GM18507 (cell line): ENCODE measurements at regions not wholly inside any gene's neighbourhood (a gene's known extent, or its start where the extent isn't known, plus 50 kb on each side); places are given as distances from the start of the nearest gene placed in this dataset.

Source experiments
- DNase-seq: peaks from one replicate; pipeline ENCODE4 v3.0.0; 2011; ENCODE audit warnings: low read depth; ENCODE audit not compliant: insufficient read length; ENCODE audit errors: extremely low spot score
- FAIRE-seq: peaks from 2 replicates; lab custom pipeline; 2011; peaks lifted over from hg19 to GRCh38; lab: Jason Lieb, UNC

- DNase-seq (no peak), FAIRE-seq (no peak)
Observed at GRCh38 chr5:33303579-33304095, 137.1 kb upstream of the TARS1 start.

DNA sequence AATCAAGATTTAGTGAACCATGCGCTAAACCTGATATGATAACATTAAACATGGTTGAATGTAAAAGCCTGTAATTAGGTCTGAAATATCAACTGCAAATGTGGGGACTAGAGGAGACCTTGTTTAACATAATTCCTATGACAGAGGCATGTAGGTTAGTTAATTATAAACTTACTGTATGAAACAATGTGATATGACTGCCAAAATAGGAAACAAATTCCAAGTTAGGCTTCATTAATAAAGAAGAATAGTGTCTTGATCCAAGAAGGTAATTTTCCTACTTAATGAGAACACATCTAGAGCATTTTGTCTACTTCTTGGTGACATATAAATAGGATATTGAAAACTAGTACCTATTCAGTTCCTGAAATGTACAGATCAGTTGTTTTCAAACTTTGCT lies 136.2 kb upstream of the TARS1 start:
- FAIRE-seq: no peak
- DNase-seq: no peak

GRCh38 chr5:33305572-33305971 lies 135.2 kb upstream of the TARS1 start:
- DNase-seq (no peak), FAIRE-seq (no peak)

- no peak for DNase-seq
Observed at GRCh38 chr5:33306758-33307157, 134.0 kb upstream of the TARS1 start.

DNA sequence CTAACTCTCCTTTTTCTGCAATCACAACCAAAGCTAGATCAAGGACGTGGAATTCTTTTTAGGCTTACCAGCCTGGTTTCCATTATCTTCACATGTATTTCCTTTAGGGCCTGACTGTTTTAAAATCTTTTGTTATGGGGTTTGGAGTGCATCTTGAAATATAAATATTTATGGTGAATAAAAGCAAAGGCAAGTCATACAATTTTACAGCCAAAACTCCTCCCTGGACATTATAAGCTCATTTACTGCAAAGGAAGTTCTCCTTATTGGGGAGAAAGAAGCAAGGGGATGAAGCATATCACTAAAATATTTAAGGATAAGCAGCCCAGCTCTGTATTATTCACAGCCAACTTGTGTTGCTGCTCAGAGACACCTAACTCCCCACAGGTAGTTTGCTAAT lies 132.2 kb upstream of the TARS1 start:
- FAIRE-seq (no peak), DNase-seq (no peak)

More at GRCh38 chr5:33306758-33307157, 134.0 kb upstream of the TARS1 start:
- no peak for FAIRE-seq

GRCh38 chr5:33309068-33309467 lies 131.7 kb upstream of the TARS1 start:
- FAIRE-seq: no peak
- no peak for DNase-seq

- no peak for DNase-seq
- no peak for FAIRE-seq
Observed at GRCh38 chr5:33309536-33310345, 131.0 kb upstream of the TARS1 start.

- FAIRE-seq (no peak), DNase-seq (no peak)
Observed at GRCh38 chr5:33310451-33310850, 130.3 kb upstream of the TARS1 start.

DNA sequence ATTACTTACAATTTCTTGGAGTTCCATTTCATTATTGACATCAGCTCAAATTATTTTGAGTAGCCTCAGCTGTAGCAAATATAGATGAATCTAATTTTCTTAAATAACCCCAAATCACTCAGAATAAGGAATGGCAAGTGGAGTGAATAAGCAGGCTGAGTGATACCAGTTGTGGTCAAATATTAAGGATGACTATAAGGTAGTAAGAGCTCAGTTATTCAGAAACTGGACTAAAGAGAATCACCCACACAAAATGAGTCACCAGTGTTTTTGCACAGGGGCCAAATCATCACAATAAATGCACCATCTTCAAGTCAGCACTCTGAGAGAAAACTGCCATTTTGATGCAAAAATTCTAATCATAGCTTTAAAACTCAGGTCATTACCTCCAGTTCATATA lies 128.9 kb upstream of the TARS1 start:
- DNase-seq: no peak
- FAIRE-seq: no peak

DNA sequence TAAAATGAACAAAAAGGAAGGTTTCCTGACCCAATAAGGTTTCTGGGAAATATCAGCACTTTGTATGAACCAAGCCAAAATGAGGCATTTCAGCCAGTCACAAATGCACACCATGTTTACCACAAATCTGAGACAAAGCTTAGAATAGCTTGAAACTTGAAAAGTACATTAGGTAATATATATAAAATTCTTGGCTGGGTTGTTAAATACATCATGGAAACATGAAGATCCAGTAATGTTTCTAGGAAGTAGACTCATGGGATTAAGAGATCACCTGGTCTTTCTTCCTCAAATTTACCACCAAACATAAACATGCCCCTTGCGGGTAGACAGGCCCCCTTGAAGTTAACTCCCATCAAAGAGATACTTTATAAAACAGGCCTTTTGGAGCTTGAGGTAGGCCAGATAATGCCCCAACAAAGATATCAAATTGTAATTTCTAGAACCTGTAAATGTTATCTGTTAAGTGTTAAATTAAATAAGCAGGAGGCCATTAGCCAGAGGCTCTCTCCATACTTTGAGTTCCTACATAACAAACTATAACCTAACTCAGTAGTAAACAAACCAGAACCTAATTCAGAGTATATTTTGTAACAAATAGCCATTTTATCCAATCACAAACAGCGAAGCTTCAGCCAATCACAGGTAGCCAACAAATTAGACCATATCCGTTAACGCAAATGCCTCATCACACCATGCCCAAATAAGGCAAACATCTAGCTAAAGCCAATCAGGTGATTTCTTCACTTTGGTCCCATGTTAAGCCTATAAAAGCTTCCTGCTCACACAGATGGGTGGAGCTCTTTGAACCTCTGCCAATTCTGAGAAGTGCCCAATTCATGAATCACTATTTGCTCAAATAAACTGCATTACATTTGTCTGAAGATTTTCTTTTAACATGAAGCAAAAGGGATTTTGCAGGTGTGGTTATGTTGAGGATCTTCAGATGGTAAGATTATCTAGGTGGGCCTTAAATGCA lies 127.9 kb upstream of the TARS1 start:
- no peak for FAIRE-seq
- DNase-seq: no peak

GRCh38 chr5:33315189-33315588 lies 125.6 kb upstream of the TARS1 start:
- FAIRE-seq: no peak

GRCh38 chr5:33316773-33317172 lies 124.0 kb upstream of the TARS1 start:
- DNase-seq: no peak
- FAIRE-seq: no peak

More at GRCh38 chr5:33315189-33315588, 125.6 kb upstream of the TARS1 start:
- no peak for DNase-seq

DNA sequence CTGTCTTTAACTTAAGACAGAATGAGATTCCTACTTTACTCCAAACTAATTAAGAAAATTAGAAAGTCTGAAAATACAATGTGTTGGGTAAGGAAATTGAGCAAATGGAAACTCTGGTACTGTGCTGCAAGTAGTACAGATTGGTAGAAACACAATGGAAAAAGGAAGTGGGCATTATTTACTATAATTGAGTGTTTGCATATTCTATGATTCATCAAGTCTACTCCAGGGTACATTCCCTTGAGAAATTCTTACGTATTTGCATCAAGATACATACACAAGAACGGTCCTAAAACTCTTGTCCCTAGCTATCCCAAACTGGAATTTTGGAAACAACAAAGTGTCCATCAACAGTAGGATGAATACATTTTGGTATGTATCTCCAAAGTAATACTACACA lies 123.5 kb upstream of the TARS1 start:
- FAIRE-seq (no peak), DNase-seq (no peak)

GRCh38 chr5:33319151-33319550 lies 121.6 kb upstream of the TARS1 start:
- no peak for DNase-seq
- no peak for FAIRE-seq

DNA sequence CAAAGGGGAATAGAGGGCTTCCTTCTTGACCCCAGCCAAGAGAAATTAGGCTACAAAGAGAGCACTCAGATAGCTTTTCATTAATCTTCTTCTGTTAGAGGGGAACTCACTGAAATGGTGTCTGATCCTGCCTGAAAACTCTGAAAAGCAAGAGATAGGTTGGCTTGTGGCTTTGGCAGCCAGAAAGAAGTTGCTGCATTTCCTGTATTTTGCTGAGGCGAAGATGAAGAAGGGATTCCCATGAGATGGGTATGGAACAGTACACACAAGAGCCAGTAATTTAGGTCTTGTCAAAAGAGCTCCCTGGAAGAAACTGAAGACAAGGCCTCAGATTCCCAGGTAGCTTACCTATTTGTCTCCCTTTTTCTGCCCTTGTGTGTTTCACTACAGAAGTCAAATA lies 120.9 kb upstream of the TARS1 start:
- DNase-seq: no peak
- FAIRE-seq: no peak

DNA sequence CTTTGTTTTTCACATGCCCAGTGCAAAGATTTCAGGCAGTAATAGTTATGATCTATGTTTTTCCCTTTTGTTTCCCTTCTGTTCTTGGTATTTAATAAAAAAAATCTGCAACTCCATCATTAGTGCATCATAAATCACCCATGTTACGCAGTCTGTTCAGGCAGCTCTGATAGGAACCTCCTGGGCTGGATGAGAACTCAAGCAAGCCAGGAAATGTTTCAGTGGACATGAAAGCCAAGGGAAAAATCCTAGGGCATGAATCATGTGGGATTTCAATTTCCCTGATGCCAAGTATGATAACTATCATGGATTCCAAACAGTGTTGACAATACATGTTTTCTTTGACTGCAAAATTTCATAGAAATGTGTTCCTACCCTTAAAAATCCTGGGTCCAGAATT lies 119.7 kb upstream of the TARS1 start:
- no peak for FAIRE-seq
- DNase-seq: no peak

- FAIRE-seq: no peak
Observed at GRCh38 chr5:33322632-33323031, 118.1 kb upstream of the TARS1 start.

GRCh38 chr5:33324667-33325307 lies 116.0 kb upstream of the TARS1 start:
- DNase-seq: no peak
- no peak for FAIRE-seq

More at GRCh38 chr5:33322632-33323031, 118.1 kb upstream of the TARS1 start:
- no peak for DNase-seq

GRCh38 chr5:33328818-33329217 lies 111.9 kb upstream of the TARS1 start:
- FAIRE-seq: no peak
- no peak for DNase-seq

GRCh38 chr5:33329891-33330290 lies 110.9 kb upstream of the TARS1 start:
- no peak for DNase-seq
- FAIRE-seq: no peak
